PC-3 (cell line): ENCODE measurements at regions not wholly inside any gene's neighbourhood (a gene's known extent, or its start where the extent isn't known, plus 50 kb on each side); places are given as distances from the start of the nearest gene placed in this dataset.
"Not testable (repeated sequence)": the region's sequence is repeated elsewhere in the genome, so short reads cannot be mapped to it uniquely, and the experiment has no call there.

Source experiments
- CTCF ChIP-seq: fragments of 300-600 bp; sonication (generic); conservative IDR thresholded peaks from 2 replicates; pipeline ENCODE4 v1.5.1; 2017; ENCODE audit warnings: antibody characterized with exemption, low read depth, mild to moderate bottlenecking, low read length
- EZH2phosphoT487 ChIP-seq: fragments of 300-600 bp; sonication (generic); IDR thresholded peaks from 2 replicates; pipeline ENCODE4 v1.6.1; 2018; ENCODE audit warnings: mild to moderate bottlenecking, antibody characterized with exemption, low read length, borderline replicate concordance

GRCh38 chr6:16891110-16891509, 129.8 kb upstream of the ATXN1 start:
- not testable (repeated sequence) for TF ChIP-seq CTCF, EZH2phosphoT487
